Natural killer cell treated with Interleukin-12 subunit alpha and Interleukin-12 subunit beta and Interleukin-15 and Interleukin-18, amount 100 ng/mL, for 72 hours (primary cell): ENCODE measurements at regions not wholly inside any gene's neighbourhood (a gene's known extent, or its start where the extent isn't known, plus 50 kb on each side); places are given as distances from the start of the nearest gene placed in this dataset.
"Not testable (repeated sequence)": the region's sequence is repeated elsewhere in the genome, so short reads cannot be mapped to it uniquely, and the experiment has no call there.

ENCODE experiments used
- ATAC-seq, 2 donors: fragments of 150-1000 bp; cut with Tn5 transposase in 1 of 2; sonication (Bioruptor Pico), chemical (Tn5 transposase) in 1 of 2; 2 replicates each; pipeline ENCODE4 v1.10.0; 2021
- DNase-seq: peaks from one replicate; pipeline ENCODE4 v3.0.0; 2022; ENCODE audit warnings: low spot score
- H3K27ac Mint-ChIP-seq, 2 donors: 1 replicate in 1 of 2; 2 replicates in 1 of 2; pipeline ENCODE4 v1.8.0; 2022; ENCODE audit warnings: mixed read lengths in 2 of 2, mild to moderate bottlenecking in 1 of 2, moderate library complexity in 1 of 2
- H3K27me3 Mint-ChIP-seq, 2 donors: 1 replicate in 1 of 2; 2 replicates in 1 of 2; pipeline ENCODE4 v1.8.0; 2022; ENCODE audit warnings: mixed read lengths in 2 of 2
- H3K36me3 Mint-ChIP-seq: one replicate; pipeline ENCODE4 v1.8.0; 2022; ENCODE audit warnings: mixed read lengths
- H3K4me1 Mint-ChIP-seq, 2 donors: 1 replicate in 1 of 2; 2 replicates in 1 of 2; pipeline ENCODE4 v1.8.0; 2022; ENCODE audit warnings: low read depth in 2 of 2, mixed read lengths in 2 of 2, mild to moderate bottlenecking in 1 of 2
- H3K4me3 Mint-ChIP-seq: one replicate; pipeline ENCODE4 v1.8.0; 2022; ENCODE audit warnings: mixed read lengths
- H3K9me3 Mint-ChIP-seq: 2 replicates; pipeline ENCODE4 v1.8.0; 2022; ENCODE audit warnings: mixed read lengths

- ATAC-seq (no peak), DNase-seq (no peak)
- Mint-ChIP-seq H3K36me3 (no peaks in the 10 kb centered on the region), H3K27ac (no peak overlapping the region), H3K27me3 (no peaks in the 10 kb centered on the region), H3K9me3 (no peaks in the 10 kb centered on the region), H3K4me3 (no peak overlapping the region), H3K4me1 (no peaks in the 10 kb centered on the region)
Observed at GRCh38 chr5:28296254-28297013, 1258.0 kb upstream of the CDH9 start.

GRCh38 chr5:28287021-28287420 is 1248.6 kb upstream of the CDH9 start:
- H3K9me3 Mint-ChIP-seq, ATAC-seq, DNase-seq, H3K4me1 Mint-ChIP-seq, H3K4me3 Mint-ChIP-seq, H3K36me3 Mint-ChIP-seq, H3K27me3 Mint-ChIP-seq, H3K27ac Mint-ChIP-seq: not testable (repeated sequence)

GRCh38 chr5:28286566-28286965 is 1248.2 kb upstream of the CDH9 start:
- Mint-ChIP-seq H3K36me3 (no peaks in the 10 kb centered on the region), H3K4me1 (no peaks in the 10 kb centered on the region), H3K27ac (no peak overlapping the region), H3K27me3 (no peaks in the 10 kb centered on the region), H3K9me3 (peaks cover 9% of the 10 kb centered on the region), H3K4me3 (no peak overlapping the region)
- DNase-seq (no peak), ATAC-seq (no peak)

GRCh38 chr5:28284788-28285187 is 1246.4 kb upstream of the CDH9 start:
- H3K36me3 Mint-ChIP-seq: no peaks in the 10 kb centered on the region
- H3K9me3 Mint-ChIP-seq: peaks cover 9% of the 10 kb centered on the region
- H3K4me1 Mint-ChIP-seq: no peaks in the 10 kb centered on the region
- ATAC-seq (no peak), DNase-seq (no peak)
- H3K4me3 Mint-ChIP-seq: no peak overlapping the region
- H3K27me3 Mint-ChIP-seq: no peaks in the 10 kb centered on the region
- no peak overlapping the region for H3K27ac Mint-ChIP-seq

- ATAC-seq (no peak), DNase-seq (no peak)
- Mint-ChIP-seq H3K27ac (no peak overlapping the region), H3K36me3 (no peaks in the 10 kb centered on the region), H3K9me3 (no peaks in the 10 kb centered on the region), H3K4me1 (no peaks in the 10 kb centered on the region), H3K27me3 (no peaks in the 10 kb centered on the region), H3K4me3 (no peak overlapping the region)
Observed at GRCh38 chr5:28281351-28281750, 1243.0 kb upstream of the CDH9 start.

GRCh38 chr5:28275931-28276330 is 1237.5 kb upstream of the CDH9 start:
- DNase-seq (no peak), ATAC-seq (no peak)
- Mint-ChIP-seq H3K27ac (no peak overlapping the region), H3K9me3 (peaks cover 16% of the 10 kb centered on the region), H3K27me3 (no peaks in the 10 kb centered on the region), H3K4me1 (no peaks in the 10 kb centered on the region), H3K4me3 (no peak overlapping the region), H3K36me3 (peaks cover 7% of the 10 kb centered on the region)

GRCh38 chr5:28269978-28270377 is 1231.6 kb upstream of the CDH9 start:
- H3K27me3 Mint-ChIP-seq: no peaks in the 10 kb centered on the region
- H3K36me3 Mint-ChIP-seq: peaks cover 14% of the 10 kb centered on the region
- no peak for DNase-seq
- H3K9me3 Mint-ChIP-seq: peaks cover 21% of the 10 kb centered on the region
- H3K4me1 Mint-ChIP-seq: no peaks in the 10 kb centered on the region
- no peak for ATAC-seq
- no peak overlapping the region for H3K27ac Mint-ChIP-seq
- no peak overlapping the region for H3K4me3 Mint-ChIP-seq

GRCh38 chr5:28265877-28266276 is 1227.5 kb upstream of the CDH9 start:
- H3K4me1 Mint-ChIP-seq: no peaks in the 10 kb centered on the region

GRCh38 chr5:28254846-28255245 is 1216.5 kb upstream of the CDH9 start:
- H3K36me3 Mint-ChIP-seq: peaks cover 10% of the 10 kb centered on the region

More at GRCh38 chr5:28265877-28266276, 1227.5 kb upstream of the CDH9 start:
- no peaks in the 10 kb centered on the region for H3K27me3 Mint-ChIP-seq
- H3K4me3 Mint-ChIP-seq: no peak overlapping the region
- DNase-seq: no peak
- H3K9me3 Mint-ChIP-seq: peaks cover 9% of the 10 kb centered on the region
- H3K36me3 Mint-ChIP-seq: peaks cover 7% of the 10 kb centered on the region
- H3K27ac Mint-ChIP-seq: no peak overlapping the region
- no peak for ATAC-seq

GRCh38 chr5:28253431-28253830 is 1215.0 kb upstream of the CDH9 start:
- H3K36me3 Mint-ChIP-seq: peaks cover 10% of the 10 kb centered on the region
- H3K4me1 Mint-ChIP-seq: no peaks in the 10 kb centered on the region
- DNase-seq: no peak
- no peak for ATAC-seq
- H3K27me3 Mint-ChIP-seq: no peaks in the 10 kb centered on the region
- peaks cover 34% of the 10 kb centered on the region for H3K9me3 Mint-ChIP-seq
- no peak overlapping the region for H3K27ac Mint-ChIP-seq
- no peak overlapping the region for H3K4me3 Mint-ChIP-seq

More at GRCh38 chr5:28254846-28255245, 1216.5 kb upstream of the CDH9 start:
- ATAC-seq: no peak
- Mint-ChIP-seq H3K27me3 (no peaks in the 10 kb centered on the region), H3K9me3 (peaks cover 29% of the 10 kb centered on the region), H3K4me3 (no peak overlapping the region), H3K27ac (no peak overlapping the region), H3K4me1 (no peaks in the 10 kb centered on the region)
- DNase-seq: no peak

- H3K4me3 Mint-ChIP-seq: no peak overlapping the region
- peaks cover 14% of the 10 kb centered on the region for H3K36me3 Mint-ChIP-seq
- no peaks in the 10 kb centered on the region for H3K27me3 Mint-ChIP-seq
- DNase-seq (no peak), ATAC-seq (no peak)
- no peaks in the 10 kb centered on the region for H3K4me1 Mint-ChIP-seq
- H3K27ac Mint-ChIP-seq: no peak overlapping the region
- H3K9me3 Mint-ChIP-seq: peaks cover 33% of the 10 kb centered on the region
Observed at GRCh38 chr5:28249771-28250415, 1211.5 kb upstream of the CDH9 start.

GRCh38 chr5:28234356-28234968 is 1196.1 kb upstream of the CDH9 start:
- ATAC-seq (no peak), DNase-seq (no peak)
- no peaks in the 10 kb centered on the region for H3K4me1 Mint-ChIP-seq
- H3K27ac Mint-ChIP-seq: no peak overlapping the region
- peaks cover 19% of the 10 kb centered on the region for H3K9me3 Mint-ChIP-seq
- H3K36me3 Mint-ChIP-seq: peaks cover 13% of the 10 kb centered on the region
- H3K27me3 Mint-ChIP-seq: no peaks in the 10 kb centered on the region
- H3K4me3 Mint-ChIP-seq: no peak overlapping the region

GRCh38 chr5:28226407-28226806 is 1188.0 kb upstream of the CDH9 start:
- Mint-ChIP-seq H3K36me3 (peaks cover 7% of the 10 kb centered on the region), H3K27ac (no peak overlapping the region), H3K4me3 (no peak overlapping the region), H3K27me3 (no peaks in the 10 kb centered on the region), H3K9me3 (peaks cover 11% of the 10 kb centered on the region), H3K4me1 (no peaks in the 10 kb centered on the region)
- ATAC-seq (no peak), DNase-seq (no peak)

GRCh38 chr5:28219539-28219938 is 1181.2 kb upstream of the CDH9 start:
- no peak overlapping the region for H3K4me3 Mint-ChIP-seq
- H3K27me3 Mint-ChIP-seq: no peaks in the 10 kb centered on the region
- H3K4me1 Mint-ChIP-seq: no peaks in the 10 kb centered on the region
- H3K36me3 Mint-ChIP-seq: no peaks in the 10 kb centered on the region
- no peak overlapping the region for H3K27ac Mint-ChIP-seq
- peaks cover 9% of the 10 kb centered on the region for H3K9me3 Mint-ChIP-seq
- ATAC-seq (no peak), DNase-seq (no peak)
